ENCODE measurements at regions not wholly inside any gene's neighbourhood (a gene's known extent, or its start where the extent isn't known, plus 50 kb on each side); places are given as distances from the start of the nearest gene placed in this dataset.

GRCh38 chr9:2481216-2481615 lies 140.4 kb upstream of the VLDLR start:
- TF ChIP-seq POLR2A (IDR thresholded peaks at IDR 0.05), result no peak
- TF ChIP-seq, protein P1, sequence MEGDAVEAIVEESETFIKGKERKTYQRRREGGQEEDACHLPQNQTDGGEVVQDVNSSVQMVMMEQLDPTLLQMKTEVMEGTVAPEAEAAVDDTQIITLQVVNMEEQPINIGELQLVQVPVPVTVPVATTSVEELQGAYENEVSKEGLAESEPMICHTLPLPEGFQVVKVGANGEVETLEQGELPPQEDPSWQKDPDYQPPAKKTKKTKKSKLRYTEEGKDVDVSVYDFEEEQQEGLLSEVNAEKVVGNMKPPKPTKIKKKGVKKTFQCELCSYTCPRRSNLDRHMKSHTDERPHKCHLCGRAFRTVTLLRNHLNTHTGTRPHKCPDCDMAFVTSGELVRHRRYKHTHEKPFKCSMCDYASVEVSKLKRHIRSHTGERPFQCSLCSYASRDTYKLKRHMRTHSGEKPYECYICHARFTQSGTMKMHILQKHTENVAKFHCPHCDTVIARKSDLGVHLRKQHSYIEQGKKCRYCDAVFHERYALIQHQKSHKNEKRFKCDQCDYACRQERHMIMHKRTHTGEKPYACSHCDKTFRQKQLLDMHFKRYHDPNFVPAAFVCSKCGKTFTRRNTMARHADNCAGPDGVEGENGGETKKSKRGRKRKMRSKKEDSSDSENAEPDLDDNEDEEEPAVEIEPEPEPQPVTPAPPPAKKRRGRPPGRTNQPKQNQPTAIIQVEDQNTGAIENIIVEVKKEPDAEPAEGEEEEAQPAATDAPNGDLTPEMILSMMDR (IDR thresholded peaks at IDR 0.05), result no peak
